ENCODE measurements at regions not wholly inside any gene's neighbourhood (a gene's known extent, or its start where the extent isn't known, plus 50 kb on each side); places are given as distances from the start of the nearest gene placed in this dataset.

DNA sequence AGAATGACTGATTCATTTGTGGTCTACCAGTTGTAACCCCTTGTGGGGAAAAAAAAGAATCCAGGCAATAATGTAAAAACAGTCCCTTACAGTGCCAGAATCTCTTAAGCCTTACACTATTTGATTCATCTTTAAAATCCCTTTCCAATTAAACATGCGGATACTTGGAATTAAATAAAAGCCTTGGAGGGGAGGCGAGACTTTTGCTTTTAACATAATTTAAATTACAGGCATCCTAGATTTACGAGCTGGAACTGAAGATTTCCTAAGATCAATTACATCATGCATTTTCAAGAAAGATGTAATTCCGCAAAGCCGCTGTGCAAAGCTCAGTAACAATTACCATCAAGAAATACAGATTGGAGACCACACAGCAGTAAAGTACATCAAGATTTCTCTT lies 370.2 kb downstream of the MTRR start:
- DNase-seq (ENCODE audit: low read depth in 2 of 2) = no peak

DNA sequence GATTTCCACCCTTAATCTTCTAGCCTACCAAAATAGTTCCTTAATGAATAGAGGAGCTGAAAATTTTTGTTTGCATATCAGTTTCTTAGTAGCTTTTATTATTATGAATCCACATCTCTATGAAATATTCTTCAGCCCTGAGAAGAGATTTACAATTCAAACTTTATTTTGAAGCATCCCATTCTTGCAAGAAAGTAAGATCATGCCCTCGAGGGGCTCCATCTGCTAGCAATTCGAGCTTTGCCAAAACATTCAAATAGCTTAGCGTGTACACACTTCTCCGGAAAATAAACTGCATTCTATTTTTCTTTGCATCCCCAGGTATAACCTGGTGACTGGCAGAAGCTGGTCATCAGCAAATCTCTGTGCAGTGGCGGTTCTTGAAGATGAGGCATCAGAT lies 370.7 kb downstream of the MTRR start:
- DNase-seq (ENCODE audit: low read depth in 2 of 2) = no peak

DNA sequence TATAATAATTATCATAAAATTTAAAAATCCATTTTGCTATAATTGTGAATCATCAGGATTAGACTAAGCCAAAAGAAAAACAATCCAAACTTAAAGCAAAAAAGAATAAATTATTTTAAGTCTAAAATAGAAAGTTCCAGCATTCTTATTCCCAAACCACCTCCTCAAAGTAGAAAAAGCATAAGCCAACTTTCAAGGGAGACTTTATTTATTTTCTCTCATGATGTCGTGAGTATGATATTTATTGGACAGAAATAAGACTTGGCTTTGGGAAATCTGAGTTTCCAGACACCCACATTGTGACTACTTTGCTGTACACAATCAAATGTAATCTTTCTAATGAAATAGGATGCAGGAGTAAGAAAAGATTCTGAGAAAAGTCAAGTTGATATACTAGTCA lies 372.1 kb downstream of the MTRR start:
- no peak for DNase-seq (ENCODE audit: low read depth in 2 of 2)

DNA sequence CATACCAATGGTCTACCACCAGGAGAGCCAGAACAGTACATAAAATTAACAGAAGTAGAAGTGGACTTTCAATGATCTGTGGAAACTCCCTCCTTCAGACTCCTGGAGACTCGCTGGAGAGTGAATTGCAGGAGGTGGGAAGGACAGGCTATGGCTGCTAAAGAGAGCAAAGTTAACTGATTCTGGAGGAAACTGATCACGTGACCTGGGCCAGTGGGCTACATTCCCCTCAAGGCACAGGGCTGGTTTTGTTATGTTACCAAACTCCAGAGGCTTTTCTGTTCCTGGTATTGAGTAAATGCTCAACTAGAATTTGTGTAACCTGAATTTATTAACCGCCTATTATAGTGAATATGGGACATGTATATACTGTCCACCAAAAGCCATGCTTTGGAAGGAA lies 372.6 kb downstream of the MTRR start:
- DNase-seq (ENCODE audit: low read depth in 2 of 2) = no peak

DNA sequence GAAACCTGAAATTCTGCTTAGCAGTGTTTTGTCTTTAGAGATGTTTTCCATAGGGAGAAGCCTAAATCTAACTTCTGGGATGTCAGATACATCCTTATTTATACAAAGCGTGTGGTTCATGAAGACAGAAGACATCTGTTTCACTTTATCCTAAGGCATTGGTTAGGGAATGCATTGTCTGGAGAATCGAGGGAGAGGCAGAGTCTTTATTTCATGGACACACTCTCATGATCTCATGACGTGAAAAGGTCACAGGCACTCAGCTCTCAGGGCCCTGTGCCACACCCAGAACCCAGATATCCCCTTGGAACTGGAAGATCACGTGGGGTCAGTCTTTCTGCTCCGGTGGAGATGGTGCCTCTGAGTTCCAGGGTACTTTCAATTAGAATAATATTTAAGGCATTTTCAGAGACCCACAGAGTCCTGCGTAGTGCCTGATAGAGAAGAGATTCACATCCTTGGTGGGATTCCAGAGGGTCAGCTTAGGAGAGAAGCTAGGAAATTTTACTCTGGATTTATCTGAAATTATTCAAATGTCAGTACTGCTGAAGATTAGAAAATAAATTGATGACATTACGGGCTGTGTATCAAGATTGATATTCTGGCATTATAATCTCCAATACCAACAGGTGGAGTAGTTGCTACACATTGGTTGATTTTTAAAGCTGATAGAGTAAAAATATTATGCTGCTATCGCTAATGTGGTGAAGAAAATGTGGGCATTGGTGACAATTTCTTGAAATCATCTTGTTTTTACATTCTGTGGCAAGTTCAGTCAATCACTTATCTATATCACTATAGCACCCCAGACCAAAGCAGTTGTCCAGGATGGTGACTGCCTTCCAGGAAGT lies 378.3 kb downstream of the MTRR start:
- no peak for DNase-seq (ENCODE audit: low read depth in 2 of 2)

DNA sequence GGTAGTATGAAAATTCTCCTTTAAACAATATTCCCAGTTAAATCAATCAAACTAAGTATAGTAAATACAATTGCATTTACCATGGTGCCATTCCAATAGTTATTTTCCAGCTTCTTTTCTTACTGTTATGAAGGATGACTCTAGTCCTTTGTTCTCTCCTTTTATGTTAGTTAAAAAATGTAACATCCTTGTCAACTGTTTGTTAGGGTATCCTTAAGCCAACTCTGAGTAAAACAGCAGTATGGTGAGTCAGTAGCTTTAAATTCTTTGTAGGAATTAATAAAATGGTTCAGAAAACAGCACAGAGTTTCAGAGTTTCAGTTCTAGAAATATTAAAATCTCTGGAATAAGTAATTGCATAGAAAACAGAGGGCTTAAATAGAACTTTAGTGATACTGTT lies 384.4 kb downstream of the MTRR start:
- DNase-seq (ENCODE audit: low read depth in 2 of 2) = no peak

DNA sequence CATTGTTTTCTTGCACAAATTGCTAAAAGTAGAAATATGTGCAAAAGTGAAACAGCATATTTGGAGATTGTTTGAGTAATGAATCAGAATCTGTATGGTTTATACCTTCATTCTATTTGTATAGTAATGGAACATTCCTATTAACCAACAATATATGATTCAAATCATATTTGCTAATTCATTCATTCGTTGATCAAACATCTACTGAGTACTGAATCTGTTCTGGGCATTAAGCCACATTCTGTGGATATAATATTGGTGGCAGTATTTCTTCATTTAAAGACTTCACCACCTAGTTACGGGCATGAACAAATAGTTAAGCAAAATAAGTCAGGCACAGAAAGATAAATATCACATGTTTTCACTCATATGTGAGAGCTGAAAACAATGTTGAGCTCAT lies 385.7 kb downstream of the MTRR start:
- no peak for DNase-seq (ENCODE audit: low read depth in 2 of 2)

DNA sequence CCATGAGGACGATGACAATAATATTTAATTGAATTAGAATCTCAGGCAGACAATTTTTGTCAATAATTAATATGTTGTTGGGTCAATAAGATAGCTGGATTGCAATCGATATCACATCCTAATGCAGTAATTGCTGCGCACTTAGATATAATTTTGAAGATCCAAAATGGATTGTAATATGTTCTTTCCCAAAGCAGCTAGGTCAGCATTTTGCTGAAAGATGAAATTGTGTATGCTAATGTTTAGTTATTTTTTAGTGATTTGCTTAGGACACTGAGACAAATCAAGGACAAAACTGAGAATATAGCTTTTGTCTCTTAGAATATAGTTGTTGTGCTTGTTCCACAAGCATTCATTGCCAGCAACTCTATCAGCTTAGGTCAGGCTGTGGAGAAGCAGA lies 389.9 kb downstream of the MTRR start:
- DNase-seq (ENCODE audit: low read depth in 2 of 2) = no peak

DNA sequence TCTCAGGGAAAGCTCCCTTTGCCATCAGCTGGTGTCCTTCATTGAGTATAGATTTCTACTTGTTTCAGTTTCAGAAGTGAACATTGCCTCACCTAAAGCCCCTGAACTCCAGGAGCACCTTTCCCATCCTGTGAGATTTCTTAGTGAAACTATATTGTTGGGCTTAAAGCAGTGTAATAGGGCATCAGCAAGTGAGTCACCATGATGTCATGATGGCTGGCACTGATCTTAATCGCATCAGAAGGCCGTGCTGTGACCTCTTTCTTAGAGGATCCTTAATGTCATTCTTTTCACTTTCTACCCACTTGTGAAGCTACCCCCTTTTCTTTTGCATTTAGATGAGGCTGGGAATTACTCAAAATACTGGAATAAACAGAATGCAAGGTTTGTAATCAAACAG lies 401.3 kb downstream of the MTRR start:
- no peak for DNase-seq (ENCODE audit: low read depth in 2 of 2)

DNA sequence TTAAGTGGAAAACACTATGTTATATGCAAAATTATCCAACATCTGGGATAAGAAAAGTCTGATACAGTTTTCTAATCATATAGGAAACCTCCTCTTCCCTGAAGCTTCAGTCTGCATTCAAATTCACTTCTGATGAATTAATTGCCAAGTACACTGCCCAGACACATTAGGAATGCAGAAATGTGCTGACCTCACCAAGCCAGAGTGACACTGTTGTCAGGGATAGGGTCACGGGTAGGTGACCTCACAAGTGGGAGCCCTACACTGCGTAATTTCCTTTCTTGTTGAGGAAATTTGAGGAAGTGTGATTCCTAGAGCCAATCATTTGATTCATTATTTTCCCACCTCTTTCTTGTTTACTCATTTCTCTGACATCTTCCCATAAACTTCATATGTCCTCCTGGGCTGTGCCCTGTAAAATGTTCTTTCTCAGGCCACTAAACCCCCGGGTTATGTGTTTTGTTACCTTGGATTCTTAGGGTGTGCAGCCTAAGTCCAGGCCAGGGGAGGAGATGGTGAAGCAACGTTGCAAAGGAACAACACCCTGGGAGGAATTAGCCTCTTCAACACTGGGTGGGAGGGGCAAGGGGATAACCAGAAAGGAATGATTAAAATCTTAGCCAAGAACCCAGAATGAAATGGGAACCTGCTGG lies 411.9 kb downstream of the MTRR start:
- DNase-seq (ENCODE audit: low read depth in 2 of 2) = no peak

DNA sequence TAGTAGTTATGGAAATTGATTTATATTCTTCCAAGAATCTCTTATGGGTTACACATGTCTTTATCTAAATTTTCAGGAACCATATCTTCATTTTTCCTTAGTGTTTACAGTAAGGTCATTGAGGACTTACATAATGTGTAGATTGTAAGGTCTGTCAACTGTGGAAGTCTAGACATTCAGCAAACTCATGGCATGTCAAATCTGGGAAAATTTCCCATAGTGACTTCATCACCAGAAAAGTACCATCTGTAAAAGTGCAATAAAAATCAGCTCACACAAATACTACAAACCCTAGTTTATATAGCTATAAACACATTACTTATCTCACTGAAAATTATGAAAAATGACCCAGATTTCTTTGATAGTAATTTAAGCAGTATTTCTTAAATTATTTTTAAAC lies 419.4 kb downstream of the MTRR start:
- no peak for DNase-seq (ENCODE audit: low read depth in 2 of 2)

DNA sequence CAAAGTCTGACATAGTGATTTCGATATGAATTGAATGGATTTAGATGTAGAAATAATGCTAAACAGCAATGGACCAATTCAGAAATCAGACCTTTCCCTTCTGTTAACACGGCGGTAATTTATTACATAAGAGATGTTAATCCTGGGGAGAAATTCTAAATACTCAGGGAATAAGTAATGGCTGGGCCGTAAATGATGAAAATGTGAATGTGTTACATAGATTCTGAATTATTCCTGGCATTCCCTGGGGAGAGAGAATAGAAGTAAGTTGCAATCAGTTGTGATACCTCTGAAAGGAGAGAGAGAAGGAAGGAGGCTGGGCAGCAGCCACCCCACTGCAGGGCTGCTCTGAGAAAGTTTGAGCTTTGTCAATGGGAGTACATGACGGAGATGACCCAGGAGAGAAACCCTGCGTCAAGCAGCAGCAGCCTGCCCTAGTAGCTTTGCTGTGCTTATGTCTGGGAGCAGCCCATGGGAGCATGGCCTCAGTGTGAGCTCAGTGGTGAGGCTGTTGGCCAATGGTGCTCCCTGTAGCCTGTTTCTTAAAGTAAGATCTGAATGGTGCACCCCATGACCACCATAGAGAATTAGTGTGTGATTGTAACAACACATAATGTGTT lies 420.1 kb downstream of the MTRR start:
- DNase-seq (ENCODE audit: low read depth in 2 of 2) = no peak

DNA sequence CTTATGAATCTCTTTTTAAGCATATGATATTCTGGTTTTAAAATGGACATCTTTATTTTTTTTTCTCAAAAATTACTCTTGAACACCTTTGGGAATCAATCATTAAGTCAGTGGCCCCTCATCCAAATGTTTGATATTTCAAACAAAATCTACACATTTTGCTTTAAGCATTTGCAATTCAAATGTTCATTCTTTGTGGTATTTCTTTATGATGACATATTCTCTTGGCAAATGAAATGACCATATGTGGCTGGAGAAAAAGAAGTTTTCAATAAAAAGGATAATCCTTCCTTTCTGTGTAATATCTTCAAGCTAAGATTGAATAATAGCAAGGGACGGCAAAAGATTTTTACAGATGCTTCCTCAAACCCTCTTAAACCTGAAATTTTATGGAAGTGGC lies 420.8 kb downstream of the MTRR start:
- DNase-seq (ENCODE audit: low read depth in 2 of 2) = no peak

DNA sequence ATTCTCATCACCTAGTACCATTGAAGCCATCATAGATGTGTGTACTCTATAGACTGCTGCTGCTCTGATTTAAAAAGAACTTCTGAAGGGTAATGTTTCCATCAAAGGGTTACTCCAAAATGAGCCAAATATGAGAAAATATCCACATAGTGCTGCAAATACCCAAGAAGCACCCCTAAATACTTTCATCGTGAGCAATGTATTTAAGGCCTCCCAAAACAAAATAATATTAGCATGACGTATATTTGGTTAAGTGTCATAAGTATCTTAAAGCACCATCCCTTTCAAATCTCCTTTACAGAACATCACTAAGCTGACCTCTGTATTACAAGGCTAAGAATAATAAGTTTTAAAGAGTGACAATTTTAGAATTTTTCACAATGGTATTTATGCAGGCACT lies 421.8 kb downstream of the MTRR start:
- DNase-seq (ENCODE audit: low read depth in 2 of 2) = no peak

DNA sequence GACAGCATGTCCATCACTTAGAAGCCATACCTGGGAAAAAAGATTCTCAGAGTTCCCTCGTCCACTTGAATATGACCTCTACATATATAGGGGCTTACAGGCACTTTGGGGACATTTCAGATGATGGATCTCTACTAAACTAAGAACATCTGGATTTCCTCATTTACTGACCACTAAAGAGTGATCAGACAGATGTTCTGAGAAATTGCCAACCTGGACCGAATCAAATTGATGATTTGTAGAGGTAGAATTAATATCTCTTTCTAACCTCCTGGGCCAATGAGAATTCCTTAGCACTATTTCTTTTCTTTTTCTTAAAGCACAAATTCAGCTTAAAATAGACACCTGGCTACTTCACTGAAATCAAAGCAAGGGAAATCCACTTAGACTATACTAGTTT lies 422.7 kb downstream of the MTRR start:
- DNase-seq (ENCODE audit: low read depth in 2 of 2) = no peak

DNA sequence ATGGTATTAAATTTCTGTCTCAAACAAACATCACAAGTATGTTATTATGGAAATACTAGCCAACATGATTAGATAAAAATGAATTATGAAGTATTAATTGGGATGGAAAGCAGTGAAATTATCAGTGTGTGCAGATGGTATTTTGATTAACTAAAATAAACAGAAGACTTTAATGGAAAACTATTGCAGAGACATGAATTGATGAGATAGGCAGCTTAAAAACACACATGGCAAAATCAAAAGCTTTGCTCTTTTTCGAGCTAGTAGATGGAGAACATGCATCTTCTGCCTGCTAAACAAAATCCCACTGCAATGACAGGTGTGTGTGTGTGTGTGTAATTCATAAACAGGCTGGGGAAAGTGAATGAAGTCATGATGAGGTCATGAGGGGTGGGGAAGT lies 426.2 kb downstream of the MTRR start:
- DNase-seq (ENCODE audit: low read depth in 2 of 2) = no peak

DNA sequence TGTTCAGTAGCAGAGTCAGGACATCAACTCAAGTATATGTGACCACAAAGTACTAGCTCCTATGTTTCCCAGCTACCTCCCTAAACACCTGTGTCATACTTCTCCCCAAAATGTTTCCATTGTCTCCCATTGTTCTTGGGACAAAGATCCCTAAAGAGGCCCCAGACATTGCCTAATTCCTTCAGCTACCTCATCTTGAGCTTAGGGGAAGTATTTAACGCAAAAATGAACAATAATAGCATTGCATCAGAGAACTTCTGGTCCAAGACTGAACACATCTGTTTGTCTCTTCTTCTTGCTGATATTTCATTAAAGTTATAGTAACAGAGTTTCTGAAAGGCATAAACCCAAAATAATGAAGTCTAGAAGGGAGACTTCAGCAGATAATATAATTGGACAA lies 430.8 kb downstream of the MTRR start:
- DNase-seq (ENCODE audit: low read depth in 2 of 2) = no peak

DNA sequence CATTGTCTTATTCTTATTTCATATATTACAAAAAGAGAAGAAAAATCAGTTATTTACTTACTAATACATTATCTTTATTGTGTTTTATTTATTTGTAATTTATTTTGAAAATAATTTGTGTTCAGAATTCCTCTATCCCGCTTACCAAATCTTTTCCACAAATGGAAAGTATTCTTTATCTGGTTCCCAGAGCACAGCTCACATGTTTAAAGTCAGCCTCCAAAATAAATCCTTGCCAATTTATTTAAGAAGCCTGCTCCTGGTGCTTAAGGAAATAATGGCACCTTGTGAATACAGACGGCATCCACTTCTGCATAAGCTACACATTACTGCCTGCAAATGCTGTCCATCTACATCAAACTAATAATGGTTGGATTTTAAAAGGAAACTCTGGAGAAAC lies 435.4 kb downstream of the MTRR start:
- DNase-seq (ENCODE audit: low read depth in 2 of 2) = no peak

DNA sequence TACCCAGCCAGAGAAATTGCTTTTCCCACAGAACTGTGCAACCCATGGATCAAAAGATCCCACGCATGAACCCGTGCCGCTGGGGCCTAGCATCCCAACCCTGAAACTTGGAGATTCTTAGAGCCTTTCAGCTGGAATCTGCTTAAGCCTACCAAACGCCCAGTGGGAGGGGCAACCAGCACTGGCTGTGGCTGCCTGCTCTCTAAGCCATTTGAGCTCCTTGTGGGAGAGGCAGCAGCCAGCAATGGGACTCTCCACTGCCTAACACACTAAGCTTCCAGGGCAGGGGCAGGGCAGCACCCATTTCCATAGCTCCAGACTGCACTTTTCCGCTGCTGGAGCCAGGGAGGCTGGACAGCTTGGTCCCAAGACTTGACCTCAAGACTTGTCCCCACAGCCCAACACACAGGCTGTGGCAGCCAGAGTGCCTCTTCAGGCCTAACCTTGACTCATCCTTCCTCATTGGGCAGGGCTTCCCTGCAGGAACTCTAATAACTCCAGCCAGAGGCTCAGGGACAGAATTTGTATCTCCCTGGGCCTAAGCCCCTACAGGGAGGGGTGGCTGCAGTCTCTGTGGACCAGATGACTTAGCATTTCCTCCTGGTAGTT lies 437.4 kb downstream of the MTRR start:
- no peak for DNase-seq (ENCODE audit: low read depth in 2 of 2)

DNA sequence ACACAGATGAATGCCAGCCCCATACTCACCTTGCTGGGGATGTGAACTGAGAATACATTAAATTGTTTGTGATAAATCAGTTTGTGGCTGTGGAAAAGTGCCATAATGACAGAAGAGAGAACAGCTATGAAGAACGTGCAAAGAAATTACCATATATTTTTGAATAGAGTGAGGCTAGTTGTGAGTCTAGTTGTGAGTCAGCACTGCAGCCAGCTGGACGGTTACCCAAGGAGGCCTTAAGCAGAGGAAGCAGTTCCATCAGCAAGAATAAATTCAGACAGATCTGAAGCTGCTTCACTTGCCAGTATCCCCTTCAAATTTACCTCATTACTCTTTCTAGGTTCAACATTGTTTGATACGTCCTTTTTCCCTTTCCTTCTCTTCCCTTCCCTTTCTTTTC lies 446.0 kb downstream of the MTRR start:
- no peak for DNase-seq (ENCODE audit: low read depth in 2 of 2)

DNA sequence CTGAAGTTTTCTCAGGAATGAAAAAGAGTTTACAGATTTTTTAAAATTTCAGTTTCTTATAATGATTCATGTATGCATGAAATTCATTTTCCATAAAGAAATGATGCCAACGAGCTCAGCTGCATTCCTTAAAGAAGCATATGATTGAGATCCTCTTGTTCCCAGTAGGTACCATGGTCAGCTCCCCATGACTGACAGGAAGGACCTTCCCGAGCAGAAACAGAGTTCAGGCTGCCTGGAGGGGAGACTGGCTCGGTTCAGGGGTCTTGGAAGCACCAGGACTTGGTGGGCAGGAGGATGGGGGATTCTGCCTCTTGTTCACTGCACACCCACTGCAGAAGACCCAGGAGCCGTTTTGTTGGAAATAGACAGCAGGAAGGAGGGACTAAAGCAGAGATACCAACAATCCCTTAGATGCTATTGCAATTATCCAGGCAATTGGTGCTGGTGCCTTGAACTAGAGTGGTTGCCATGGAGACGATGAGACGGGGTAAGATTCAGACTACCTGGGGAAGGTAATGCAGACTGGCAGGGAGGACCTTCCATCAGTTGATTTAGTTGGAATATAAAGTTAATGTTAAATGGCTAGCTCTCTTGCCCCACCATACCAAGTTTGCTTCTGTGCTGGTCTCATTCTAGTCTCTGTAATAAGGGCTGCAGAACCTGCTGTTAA lies 447.8 kb downstream of the MTRR start:
- DNase-seq (ENCODE audit: low read depth in 2 of 2) = no peak

DNA sequence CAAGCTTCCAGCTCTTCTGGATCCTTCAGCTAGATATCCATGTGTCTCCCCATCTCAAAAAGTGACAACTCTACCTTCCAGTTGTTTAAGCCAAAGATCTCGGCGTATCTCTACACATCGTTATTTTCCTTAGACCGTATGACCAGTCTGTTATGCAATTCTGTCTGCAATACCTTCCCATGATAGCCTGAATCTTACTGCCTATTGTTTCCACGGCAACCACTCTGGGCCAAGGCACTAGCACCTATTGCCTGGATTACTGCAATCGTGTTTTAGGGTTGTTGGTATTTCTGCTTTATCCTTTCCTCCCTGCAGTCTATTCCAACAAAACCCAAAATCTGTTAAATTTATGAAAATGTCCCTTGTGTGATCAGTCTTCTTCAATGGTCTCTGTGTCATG lies 448.4 kb downstream of the MTRR start:
- DNase-seq (ENCODE audit: low read depth in 2 of 2) = no peak
